BLaER1 treated with 17β-estradiol and CSF1 and Interleukin-3, amounts not matched to agents 10 nM and 100 nM (cell line): ENCODE measurements at regions not wholly inside any gene's neighbourhood (a gene's known extent, or its start where the extent isn't known, plus 50 kb on each side); places are given as distances from the start of the nearest gene placed in this dataset.

Experiments
- H3K27ac ChIP-seq, 11 experiments: shearing (Covaris generic); formaldehyde crosslinking; 2 replicates each; pipeline ENCODE4 v1.8.1; 2022
- H3K27me3 ChIP-seq, 11 experiments: shearing (Covaris generic); formaldehyde crosslinking; 2 replicates each; pipeline ENCODE4 v1.8.1; 2022
- H3K36me3 ChIP-seq, 11 experiments: shearing (Covaris generic); formaldehyde crosslinking; 2 replicates each; pipeline ENCODE4 v1.8.1; 2022
- H3K4me1 ChIP-seq, 10 experiments: shearing (Covaris generic); formaldehyde crosslinking; 2 replicates each; pipeline ENCODE4 v1.8.1; 2022
- H3K4me2 ChIP-seq, 11 experiments: shearing (Covaris generic); formaldehyde crosslinking; 2 replicates each; pipeline ENCODE4 v1.8.1; 2022
- H3K4me3 ChIP-seq, 10 experiments: shearing (Covaris generic); formaldehyde crosslinking; 2 replicates each; pipeline ENCODE4 v1.8.1; 2022
- H3K9ac ChIP-seq, 11 experiments: shearing (Covaris generic); formaldehyde crosslinking; 2 replicates each; pipeline ENCODE4 v1.8.1; 2022
- H3K9me3 ChIP-seq, 11 experiments: shearing (Covaris generic); formaldehyde crosslinking; replicated peaks in 1 of 11; 2 replicates each; pipeline ENCODE4 v1.8.1; 2022
- H4K20me1 ChIP-seq, 11 experiments: shearing (Covaris generic); formaldehyde crosslinking; 2 replicates each; pipeline ENCODE4 v1.8.1; 2022
- Cebpa-rat ChIP-seq, 11 experiments: shearing (Covaris generic); IDR thresholded peaks; 2 replicates each; pipeline ENCODE4 v1.8.1; 2022

DNA sequence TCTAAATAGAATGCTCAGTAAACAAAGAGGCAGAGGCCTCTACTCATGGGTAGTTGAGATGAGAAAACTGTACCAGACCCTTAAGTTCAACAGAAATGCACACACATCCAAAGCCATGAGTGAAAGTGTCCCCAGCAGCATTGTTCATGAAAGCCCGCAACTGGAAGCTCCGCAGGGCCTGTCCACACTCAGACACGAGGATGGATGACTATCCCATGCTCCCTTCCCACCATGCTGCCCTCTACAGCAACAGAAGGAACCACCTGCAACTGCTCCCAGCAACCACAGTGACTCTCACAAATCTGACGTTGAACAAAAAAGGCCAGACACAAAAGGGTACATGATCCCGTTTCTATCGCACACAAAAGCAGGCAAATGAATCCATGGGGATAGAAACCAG is 76.9 kb upstream of the ANO1 start:
- no peaks in the 10 kb centered on the region for H3K36me3 ChIP-seq

DNA sequence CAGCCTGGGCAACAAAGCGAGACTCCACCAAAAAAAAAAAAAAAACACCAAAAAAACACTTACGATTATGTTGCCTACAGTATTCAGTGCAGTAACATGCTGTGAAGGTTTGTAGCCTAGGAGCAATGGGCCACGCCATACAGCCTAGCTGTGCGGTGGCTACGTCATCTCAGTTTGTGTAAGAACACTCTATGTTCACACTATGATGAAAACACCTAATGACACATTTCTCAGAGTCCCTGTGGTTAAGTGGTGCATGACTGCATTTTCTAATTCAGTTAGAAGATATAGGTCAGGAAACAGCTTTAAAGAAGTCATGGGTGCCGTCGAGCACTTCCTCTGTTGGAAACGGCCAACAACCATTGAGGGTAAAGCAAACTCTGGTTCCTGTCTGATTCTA is 75.7 kb upstream of the ANO1 start:
- Histone ChIP-seq H3K4me3 (no peak overlapping the region), H3K36me3 (no peaks in the 10 kb centered on the region), H3K9me3 (peaks cover 0 to 4% (median 0%) of the 10 kb centered on the region in 11 experiments; a peak in 2 of 22 replicates), H3K4me1 (peaks cover 28 to 81% (median 77%) of the 10 kb centered on the region in 10 experiments), H3K27me3 (no peaks in the 10 kb centered on the region), H3K27ac (peak overlapping the region in 10 of 11 experiments; percentile 18 to 94 (median 78); a peak in 18 of 22 replicates), H3K4me2 (peak overlapping the region; percentile 17 to 78 (median 70)), H4K20me1 (no peaks in the 10 kb centered on the region), H3K9ac (peak overlapping the region in 8 of 11 experiments; percentile 29 to 74 (median 60); a peak in 12 of 22 replicates)
- TF ChIP-seq Cebpa-rat (IDR thresholded peaks at IDR 0.05) = peak in 8 of 11 experiments; percentile 40 to 89 (median 59); a peak in 10 of 22 replicates

More for the DNA sequence above, 76.9 kb upstream of the ANO1 start:
- peak overlapping the region in 10 of 11 experiments; percentile 43 to 78 (median 70); a peak in 20 of 22 replicates for H3K4me2 ChIP-seq
- H3K4me1 ChIP-seq = peaks cover 28 to 78% (median 76%) of the 10 kb centered on the region in 10 experiments
- H3K27ac ChIP-seq = peak overlapping the region in 8 of 11 experiments; percentile 69 to 94 (median 80); a peak in 16 of 22 replicates
- no peaks in the 10 kb centered on the region for H4K20me1 ChIP-seq
- TF ChIP-seq Cebpa-rat (IDR thresholded peaks at IDR 0.05) = no peak
- no peak overlapping the region for H3K4me3 ChIP-seq
- no peaks in the 10 kb centered on the region for H3K27me3 ChIP-seq
- peaks cover 0 to 4% (median 0%) of the 10 kb centered on the region in 11 experiments; a peak in 2 of 22 replicates for H3K9me3 ChIP-seq
- H3K9ac ChIP-seq = peak overlapping the region in 6 of 11 experiments; percentile 40 to 74 (median 64); a peak in 9 of 22 replicates

DNA sequence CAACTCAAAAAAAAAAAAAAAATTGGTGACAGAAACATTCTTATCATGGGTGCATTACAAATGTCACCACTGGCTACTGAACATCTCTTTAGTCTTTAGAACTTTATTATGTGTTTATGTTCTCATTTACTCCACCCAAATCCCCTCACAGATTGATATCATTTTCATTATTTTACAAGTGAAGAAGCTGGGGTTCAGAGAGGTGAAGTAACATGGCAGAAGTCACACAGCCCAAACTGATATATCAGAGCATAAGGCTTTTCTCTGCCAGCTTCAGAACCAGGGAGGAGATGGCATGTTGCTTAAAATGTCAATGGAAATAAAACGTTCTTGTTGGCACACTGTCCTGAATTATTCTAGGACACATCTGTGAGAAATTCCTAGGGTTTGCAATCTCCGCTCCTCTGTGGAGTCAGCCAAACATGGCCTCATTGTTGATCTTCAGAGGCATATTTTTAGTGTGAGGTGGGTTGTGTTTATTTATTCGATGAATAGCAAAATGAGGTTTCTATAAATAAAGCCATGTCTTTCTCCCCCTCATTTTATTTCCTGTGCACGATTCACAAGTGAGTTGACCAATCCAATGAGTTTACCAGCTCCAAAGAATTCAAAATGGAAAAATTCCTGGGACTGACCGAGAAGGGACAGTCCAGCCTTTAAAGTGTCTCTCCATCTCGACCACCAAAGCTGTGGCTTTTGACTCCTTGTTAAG is 72.9 kb upstream of the ANO1 start:
- H3K4me1 ChIP-seq = peaks cover 20 to 77% (median 61%) of the 10 kb centered on the region in 10 experiments
- H3K4me2 ChIP-seq = peak overlapping the region in 9 of 11 experiments; percentile 20 to 77 (median 61); a peak in 17 of 22 replicates
- peak overlapping the region in 8 of 11 experiments; percentile 21 to 94 (median 50); a peak in 13 of 22 replicates for H3K27ac ChIP-seq
- H3K9me3 ChIP-seq = no peaks in the 10 kb centered on the region
- H4K20me1 ChIP-seq = no peaks in the 10 kb centered on the region
- peak overlapping the region in 1 of 11 experiments; percentile 32; a peak in 1 of 22 replicates for H3K9ac ChIP-seq
- H3K27me3 ChIP-seq = no peaks in the 10 kb centered on the region
- TF ChIP-seq Cebpa-rat (IDR thresholded peaks at IDR 0.05) = no peak
- no peaks in the 10 kb centered on the region for H3K36me3 ChIP-seq
- H3K4me3 ChIP-seq = no peak overlapping the region

DNA sequence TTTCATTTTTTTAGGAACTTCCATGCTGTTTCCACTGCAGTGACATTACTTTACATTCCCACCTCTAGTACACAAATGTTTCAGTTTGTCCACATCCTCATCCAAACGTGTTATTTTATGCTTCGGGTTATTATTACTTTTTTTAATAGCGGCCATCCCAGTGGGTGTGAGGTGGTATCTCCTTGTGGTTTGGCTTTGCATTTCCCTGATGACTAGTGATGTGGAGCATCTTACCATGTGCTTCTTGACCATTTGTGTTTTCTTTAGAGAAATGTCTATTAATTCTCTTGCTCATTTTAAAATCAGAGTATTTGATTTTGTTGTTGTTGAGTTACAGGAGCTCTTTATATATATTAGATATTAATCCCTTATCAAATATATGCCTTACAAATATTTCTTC is 70.3 kb upstream of the ANO1 start:
- no peak for TF ChIP-seq Cebpa-rat (IDR thresholded peaks at IDR 0.05)
- H3K27ac ChIP-seq = no peak overlapping the region
- H3K36me3 ChIP-seq = no peaks in the 10 kb centered on the region
- H4K20me1 ChIP-seq = no peaks in the 10 kb centered on the region
- H3K4me1 ChIP-seq = peaks cover 0 to 60% (median 36%) of the 10 kb centered on the region in 10 experiments; a peak in 16 of 20 replicates
- H3K9ac ChIP-seq = no peak overlapping the region
- no peak overlapping the region for H3K4me3 ChIP-seq
- peak overlapping the region in 4 of 11 experiments; percentile 4 to 9 (median 6); a peak in 3 of 22 replicates for H3K4me2 ChIP-seq
- H3K27me3 ChIP-seq = no peaks in the 10 kb centered on the region
- no peaks in the 10 kb centered on the region for H3K9me3 ChIP-seq

DNA sequence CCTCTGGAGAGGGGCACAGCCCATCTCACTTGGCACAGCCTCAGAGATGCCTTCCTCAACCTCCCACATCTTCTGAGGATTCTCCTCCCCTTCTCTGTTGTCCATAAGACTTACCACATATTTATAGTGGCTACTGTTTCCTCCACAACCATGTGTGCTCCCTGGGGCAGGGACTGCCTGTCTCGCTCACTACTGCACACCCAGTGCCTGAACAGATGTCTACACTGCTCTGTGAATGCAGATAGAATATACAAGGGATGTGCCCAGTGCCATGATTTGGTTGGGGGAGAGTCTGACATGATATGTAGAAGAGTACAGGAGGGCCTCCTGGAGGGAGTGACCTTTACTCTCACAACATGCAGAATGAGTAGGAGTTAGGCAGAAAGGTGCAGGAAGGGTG is 67.3 kb upstream of the ANO1 start:
- Histone ChIP-seq H3K4me1 (peaks cover 0 to 50% (median 13%) of the 10 kb centered on the region in 10 experiments; a peak in 15 of 20 replicates), H3K36me3 (no peaks in the 10 kb centered on the region), H3K9ac (no peak overlapping the region), H3K4me2 (peak overlapping the region in 3 of 11 experiments; percentile 4 to 21 (median 18); a peak in 1 of 22 replicates), H3K4me3 (no peak overlapping the region), H4K20me1 (no peaks in the 10 kb centered on the region), H3K9me3 (no peaks in the 10 kb centered on the region), H3K27ac (no peak overlapping the region), H3K27me3 (no peaks in the 10 kb centered on the region)
- TF ChIP-seq Cebpa-rat (IDR thresholded peaks at IDR 0.05) = no peak

DNA sequence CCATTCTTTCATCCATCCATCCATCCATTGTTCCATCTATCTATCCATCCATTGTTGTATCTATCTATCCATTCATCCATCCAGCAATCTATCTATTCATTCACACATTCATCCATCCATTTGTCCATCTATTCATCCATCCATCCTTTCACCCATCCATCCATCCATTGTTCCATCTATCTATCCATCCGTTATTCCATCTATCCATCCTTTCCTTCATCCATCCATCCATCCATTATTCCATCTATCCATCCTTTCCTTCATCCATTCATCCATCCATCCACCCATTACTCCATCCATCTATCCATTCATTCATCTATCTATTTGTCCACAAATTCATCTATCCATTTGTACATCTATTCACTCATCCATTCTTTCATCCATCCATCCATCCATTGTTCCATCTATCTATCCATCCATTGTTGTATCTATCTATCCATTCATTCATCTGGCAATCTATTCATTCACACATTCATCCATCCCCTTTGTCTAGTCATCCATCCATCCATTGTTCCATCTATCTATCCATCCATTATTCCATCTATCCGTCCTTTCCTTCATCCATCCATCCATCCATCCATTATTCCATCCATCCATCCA is 65.9 kb upstream of the ANO1 start:
- peaks cover 0 to 7% (median 0%) of the 10 kb centered on the region in 11 experiments; a peak in 1 of 22 replicates for H3K27me3 ChIP-seq
- no peak overlapping the region for H3K4me2 ChIP-seq
- H3K4me3 ChIP-seq = no peak overlapping the region
- H3K9me3 ChIP-seq = no peaks in the 10 kb centered on the region
- H3K36me3 ChIP-seq = no peaks in the 10 kb centered on the region
- no peak overlapping the region for H3K9ac ChIP-seq
- peaks cover 11 to 59% (median 22%) of the 10 kb centered on the region in 10 experiments for H3K4me1 ChIP-seq
- TF ChIP-seq Cebpa-rat (IDR thresholded peaks at IDR 0.05) = no peak
- H3K27ac ChIP-seq = no peak overlapping the region
- H4K20me1 ChIP-seq = no peaks in the 10 kb centered on the region

DNA sequence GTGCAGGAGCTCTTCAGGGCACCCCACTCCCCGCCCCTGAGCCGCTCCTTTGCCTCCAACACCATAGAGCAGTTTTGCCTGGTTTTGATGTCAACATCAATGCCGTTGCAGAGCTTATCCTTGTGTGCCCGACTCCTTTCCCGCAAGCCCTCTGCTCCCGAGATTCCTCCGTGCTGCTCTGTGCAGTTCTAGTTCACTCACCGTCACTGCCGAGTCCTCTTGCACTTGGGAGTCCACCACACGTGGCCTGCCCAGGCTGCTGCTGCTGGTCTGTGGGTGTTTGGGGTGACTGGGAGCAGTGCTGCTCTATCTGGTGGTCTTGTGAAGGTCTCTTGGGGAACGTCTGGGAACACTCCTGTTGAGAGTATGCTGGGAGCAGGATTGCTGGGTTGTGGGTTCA is 63.8 kb upstream of the ANO1 start:
- Histone ChIP-seq H3K27me3 (peaks cover 0 to 7% (median 0%) of the 10 kb centered on the region in 11 experiments; a peak in 1 of 22 replicates), H3K4me1 (peaks cover 17 to 65% (median 40%) of the 10 kb centered on the region in 10 experiments), H3K27ac (no peak overlapping the region), H3K9me3 (no peaks in the 10 kb centered on the region), H3K9ac (no peak overlapping the region; a peak in 1 of 22 replicates), H4K20me1 (no peaks in the 10 kb centered on the region), H3K4me2 (no peak overlapping the region), H3K36me3 (no peaks in the 10 kb centered on the region), H3K4me3 (no peak overlapping the region)
- no peak for TF ChIP-seq Cebpa-rat (IDR thresholded peaks at IDR 0.05)

DNA sequence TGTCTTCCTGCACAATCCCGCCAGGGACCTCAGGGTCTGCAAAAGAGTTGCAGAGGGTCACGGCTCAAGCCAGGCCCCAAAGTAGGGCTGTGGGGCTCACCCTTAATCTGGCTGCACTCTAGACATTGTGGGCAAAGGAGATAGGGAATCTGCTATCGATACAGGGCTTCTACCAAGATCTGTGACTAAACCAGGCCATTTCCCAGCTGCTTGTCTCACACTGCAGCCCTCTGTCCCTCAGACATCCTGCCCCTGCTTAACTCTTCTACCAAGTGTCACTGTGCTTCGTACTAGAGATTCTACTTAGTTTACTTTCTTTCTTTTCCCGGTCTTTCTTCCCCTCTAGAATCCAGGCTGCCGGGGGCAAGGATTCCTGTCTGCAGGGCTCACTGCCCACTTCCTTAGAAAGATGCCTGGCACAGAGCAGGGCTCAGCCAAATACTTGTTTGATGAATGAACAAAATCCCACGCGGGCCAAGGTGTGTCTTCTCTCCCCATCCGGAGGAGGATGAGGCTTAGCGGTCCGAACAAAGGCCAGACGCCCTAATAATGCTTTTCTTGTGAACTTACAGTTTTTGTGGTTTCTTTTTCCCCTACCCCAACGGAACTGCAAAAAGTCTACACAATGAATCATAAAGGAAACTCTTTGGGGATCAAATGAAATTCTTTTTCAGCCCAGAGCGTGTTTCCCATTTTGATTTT is 61.3 kb upstream of the ANO1 start:
- Histone ChIP-seq H3K4me2 (peak overlapping the region; percentile 58 to 87 (median 77)), H3K9ac (peak overlapping the region in 6 of 11 experiments; percentile 40 to 60 (median 48); a peak in 8 of 22 replicates), H3K9me3 (no peaks in the 10 kb centered on the region), H4K20me1 (no peaks in the 10 kb centered on the region), H3K27me3 (peaks cover 0 to 7% (median 0%) of the 10 kb centered on the region in 11 experiments; a peak in 1 of 22 replicates), H3K4me3 (peak overlapping the region in 4 of 10 experiments; percentile 8 to 33 (median 29); a peak in 4 of 20 replicates), H3K36me3 (no peaks in the 10 kb centered on the region), H3K27ac (peak overlapping the region in 8 of 11 experiments; percentile 17 to 72 (median 57); a peak in 15 of 22 replicates), H3K4me1 (peaks cover 28 to 78% (median 60%) of the 10 kb centered on the region in 10 experiments)
- no peak for TF ChIP-seq Cebpa-rat (IDR thresholded peaks at IDR 0.05)
